T-helper 9 cell (primary cell): ENCODE measurements at regions not wholly inside any gene's neighbourhood (a gene's known extent, or its start where the extent isn't known, plus 50 kb on each side); places are given as distances from the start of the nearest gene placed in this dataset.

ENCODE experiments used
- DNase-seq: peaks from one replicate; pipeline ENCODE4 v3.0.0-alpha.2; 2020

DNA sequence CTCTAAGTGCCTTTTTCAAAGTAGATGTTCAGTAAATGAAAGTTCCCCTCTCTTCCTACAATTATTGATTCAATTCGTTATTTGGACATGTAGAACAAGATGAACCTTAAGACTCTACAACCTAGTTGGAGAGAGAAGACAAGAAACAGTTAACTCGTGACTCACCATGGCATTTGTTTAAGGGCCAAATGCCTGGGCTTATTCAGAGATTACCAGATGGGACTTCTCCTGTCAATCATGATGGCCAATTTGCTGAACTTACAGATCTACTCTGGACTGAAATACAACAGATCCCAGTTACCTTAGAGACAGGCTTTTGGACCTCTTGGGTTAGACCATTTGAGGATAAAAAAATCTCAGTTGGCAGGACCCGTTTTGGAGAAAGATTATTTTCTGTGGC, 93.5 kb downstream of the C1orf94 start:
- no peak for DNase-seq

DNA sequence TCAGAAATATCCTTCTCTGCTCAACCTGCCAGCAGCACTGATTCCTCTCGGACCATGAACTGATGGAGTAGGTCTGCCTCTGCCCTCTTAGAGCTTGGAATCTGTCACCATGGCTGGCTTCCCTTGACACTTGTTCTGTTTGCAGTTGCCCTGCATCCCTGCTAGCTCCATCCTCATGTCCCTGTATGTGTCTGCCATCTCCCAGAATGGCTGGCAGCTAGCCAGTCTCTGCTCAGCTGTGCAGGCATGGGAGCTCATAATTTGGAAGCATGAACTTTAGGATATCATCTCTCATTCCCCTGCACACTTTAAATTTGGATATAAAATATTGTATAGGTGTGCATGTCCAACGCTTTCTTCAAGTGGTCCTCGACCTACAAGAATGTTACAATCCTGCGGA, 95.4 kb downstream of the C1orf94 start:
- no peak for DNase-seq

DNA sequence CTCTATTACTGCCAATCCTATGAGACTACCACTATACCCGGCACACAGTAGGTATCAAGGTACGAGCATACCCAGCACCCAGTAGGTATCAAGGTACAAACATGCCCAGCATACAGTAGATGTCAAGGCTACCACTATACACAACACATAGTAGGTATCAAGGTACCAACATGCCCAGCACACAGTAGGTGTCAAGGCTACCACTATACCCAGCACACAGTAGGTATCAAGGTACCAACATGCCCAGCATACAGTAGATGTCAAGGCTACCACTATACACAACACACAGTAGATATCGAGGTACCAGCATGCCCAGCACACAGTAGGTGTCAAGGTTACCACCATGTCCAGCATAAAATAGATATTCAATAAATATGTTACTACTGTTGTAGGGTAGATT, 98.4 kb downstream of the C1orf94 start:
- no peak for DNase-seq

DNA sequence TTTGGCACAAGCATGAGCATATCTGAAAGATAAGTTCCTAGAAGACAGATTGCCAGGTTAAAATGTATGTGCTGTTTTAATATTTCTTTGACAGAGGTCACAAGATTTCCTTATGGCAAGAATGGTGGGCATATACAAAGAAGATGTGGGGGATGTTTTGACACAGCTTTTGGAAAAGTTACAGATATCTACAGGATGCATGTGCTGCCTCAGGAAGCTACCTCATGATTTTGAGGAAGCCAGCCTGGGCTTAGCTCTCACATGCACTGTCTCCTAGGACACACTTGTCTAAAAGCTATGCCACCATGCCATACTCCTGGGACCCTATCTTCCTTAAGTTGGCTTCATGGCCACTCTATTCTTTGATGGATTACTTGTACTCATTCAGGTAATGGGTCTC, 99.9 kb downstream of the C1orf94 start:
- no peak for DNase-seq

GRCh38 chr1:34277150-34277549, 100.4 kb downstream of the C1orf94 start:
- DNase-seq, result no peak

DNA sequence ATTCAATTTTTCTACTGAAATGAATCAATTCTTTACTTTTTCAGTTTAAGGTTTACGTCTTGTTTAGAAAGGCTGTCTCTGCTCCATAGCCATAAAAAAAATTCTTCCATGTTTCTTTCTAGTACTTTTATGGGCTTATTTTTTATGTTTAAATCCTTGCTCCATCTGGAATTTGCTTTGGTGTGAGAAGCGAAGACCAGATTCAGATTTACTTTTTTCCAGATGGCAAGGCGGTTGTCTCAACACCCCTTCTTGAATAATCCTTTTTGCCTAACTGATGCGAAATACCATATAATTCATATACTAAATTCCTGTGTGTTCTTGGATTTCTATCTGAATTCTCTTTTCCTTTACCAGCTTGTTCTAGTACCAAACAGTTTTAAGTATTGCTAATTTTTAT, 101.5 kb downstream of the C1orf94 start:
- no peak for DNase-seq

DNA sequence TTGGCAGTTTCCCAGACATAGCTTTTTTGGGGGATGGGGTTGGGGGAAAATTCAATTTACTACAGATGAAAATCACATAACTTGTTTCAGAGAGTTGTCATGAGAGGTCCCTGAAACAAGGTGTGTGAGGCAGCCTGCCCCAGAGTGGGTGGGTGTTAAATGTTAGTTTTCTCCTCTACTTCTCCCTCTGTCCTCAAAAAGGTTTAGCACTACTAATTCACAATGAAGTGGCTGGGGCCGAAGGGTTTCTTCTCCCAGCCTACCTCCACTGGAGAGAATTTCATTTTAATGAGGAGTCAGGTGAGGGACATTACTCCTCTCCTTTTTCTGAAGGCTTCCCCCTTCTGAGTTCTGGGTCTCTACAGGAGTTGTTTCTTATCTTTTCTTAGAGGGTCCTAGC, 103.3 kb downstream of the C1orf94 start:
- no peak for DNase-seq

DNA sequence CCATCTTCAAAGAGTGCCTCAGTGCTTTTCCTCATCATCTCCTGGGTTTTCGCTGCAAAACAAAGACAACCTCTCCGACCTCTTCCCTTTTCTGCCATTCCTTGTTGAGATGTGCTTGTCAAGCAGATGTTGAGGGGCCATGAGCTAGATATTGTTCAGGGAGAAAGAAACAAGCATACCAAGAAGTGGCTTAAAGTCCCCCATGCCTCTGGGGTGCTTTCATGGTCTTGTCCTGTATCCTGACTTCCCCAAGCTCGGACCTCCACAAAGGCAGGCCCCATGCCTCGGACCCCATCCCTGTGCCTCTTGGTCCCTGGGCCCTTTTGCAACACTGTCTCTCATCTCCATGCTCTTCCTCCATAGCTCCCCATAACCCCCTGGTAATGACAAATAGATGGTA, 103.8 kb downstream of the C1orf94 start:
- no peak for DNase-seq

DNA sequence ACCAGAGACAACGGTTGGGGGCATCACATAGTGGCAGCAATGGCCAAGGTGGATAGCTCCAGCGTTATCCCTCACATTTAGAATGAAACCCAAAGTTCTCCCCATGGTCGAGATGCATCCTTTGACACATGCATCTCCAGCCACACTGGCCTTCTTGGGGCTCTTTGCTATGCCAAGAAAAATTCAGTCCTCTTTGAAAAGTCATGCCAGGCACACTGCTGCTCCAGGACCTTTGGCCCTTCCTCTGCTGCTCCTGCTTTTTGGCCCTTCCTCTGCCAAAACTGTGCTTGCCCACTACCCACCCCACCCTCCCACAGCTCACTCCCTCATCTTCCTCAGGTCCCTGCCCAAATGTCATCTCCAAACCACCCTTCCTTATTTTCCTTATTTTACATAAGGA, 106.4 kb downstream of the C1orf94 start:
- DNase-seq, result no peak

GRCh38 chr1:34286511-34286910, 109.8 kb downstream of the C1orf94 start:
- DNase-seq, result no peak

DNA sequence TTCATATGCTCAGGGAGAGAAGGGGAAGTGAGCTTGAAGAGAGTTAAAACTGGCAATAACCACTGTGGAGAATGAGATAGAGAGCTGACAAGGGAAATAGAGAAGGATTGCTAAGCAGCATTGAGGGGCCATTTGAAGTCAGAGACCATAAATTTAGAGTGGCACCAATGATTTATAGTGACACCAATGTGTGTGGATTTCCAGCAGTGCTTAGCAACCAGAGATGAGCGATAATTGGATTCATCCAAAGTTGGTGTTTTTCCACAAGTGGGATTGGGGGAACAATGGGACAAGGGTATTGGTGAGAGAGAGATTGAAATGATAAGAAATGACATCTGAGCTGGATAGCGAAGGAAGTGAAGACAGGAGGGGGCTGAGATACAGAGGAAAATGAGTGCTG, 114.1 kb downstream of the C1orf94 start:
- no peak for DNase-seq

- no peak for DNase-seq
Measured at GRCh38 chr1:34292472-34292871, 115.8 kb downstream of the C1orf94 start.

- DNase-seq, result no peak
Measured at GRCh38 chr1:34296059-34296458, 119.4 kb downstream of the C1orf94 start.

GRCh38 chr1:34302798-34303197, 126.1 kb downstream of the C1orf94 start:
- no peak for DNase-seq

GRCh38 chr1:34303218-34303617, 126.5 kb downstream of the C1orf94 start:
- no peak for DNase-seq

GRCh38 chr1:34306568-34306967, 129.9 kb downstream of the C1orf94 start:
- no peak for DNase-seq

- no peak for DNase-seq
Measured at GRCh38 chr1:34312359-34312758, 135.7 kb downstream of the C1orf94 start.

- no peak for DNase-seq
Measured at GRCh38 chr1:34315974-34316373, 139.3 kb downstream of the C1orf94 start.

- DNase-seq, result no peak
Measured at GRCh38 chr1:34316773-34317172, 140.1 kb downstream of the C1orf94 start.

DNA sequence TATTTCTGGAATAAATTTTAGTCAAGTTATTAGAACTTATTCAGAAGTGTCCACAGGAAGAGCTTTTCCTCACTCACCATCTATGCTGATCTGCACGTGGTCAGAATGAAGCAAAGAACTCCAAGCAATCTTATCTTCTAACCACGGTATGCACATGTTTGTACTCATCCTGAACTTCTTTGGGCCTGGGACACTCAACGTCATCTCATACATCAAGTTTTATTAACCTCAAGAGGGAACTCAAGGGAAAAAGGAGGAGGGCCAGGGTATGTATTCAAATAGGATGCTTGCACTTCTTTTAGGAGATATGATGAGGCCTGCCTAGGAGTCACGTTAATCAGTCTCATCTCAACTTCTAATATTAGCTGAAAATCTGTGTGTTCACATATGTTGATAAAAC, 142.5 kb downstream of the C1orf94 start:
- no peak for DNase-seq

DNA sequence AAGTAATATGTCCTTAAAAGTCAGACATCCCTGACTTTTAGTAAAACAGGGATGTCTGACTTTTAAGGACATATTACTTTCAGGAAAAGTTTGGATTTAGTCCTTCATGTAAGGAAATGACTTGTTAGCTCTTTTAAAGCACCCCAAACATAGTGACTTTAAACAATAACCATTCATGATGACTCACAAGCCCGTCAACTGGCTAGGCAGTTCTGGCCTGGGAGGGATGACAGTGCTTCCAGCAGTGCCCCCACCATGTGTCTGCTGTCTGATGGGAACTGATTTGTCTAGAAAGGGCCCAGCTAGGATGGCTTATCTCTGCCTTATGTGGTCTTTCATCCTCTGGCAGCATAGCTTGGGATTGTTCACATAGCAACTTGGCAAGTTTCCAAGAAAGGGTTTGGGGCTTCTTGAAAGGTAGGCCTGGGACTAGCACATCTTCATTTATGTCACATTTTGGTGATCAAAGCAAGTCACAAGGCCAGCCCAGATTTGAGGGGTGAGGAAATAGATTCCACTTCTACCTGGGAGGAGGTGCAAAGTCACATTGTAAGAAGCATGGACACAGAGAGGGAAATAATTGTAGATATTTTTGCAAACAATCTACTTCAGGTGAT, 143.5 kb downstream of the C1orf94 start:
- no peak for DNase-seq

DNA sequence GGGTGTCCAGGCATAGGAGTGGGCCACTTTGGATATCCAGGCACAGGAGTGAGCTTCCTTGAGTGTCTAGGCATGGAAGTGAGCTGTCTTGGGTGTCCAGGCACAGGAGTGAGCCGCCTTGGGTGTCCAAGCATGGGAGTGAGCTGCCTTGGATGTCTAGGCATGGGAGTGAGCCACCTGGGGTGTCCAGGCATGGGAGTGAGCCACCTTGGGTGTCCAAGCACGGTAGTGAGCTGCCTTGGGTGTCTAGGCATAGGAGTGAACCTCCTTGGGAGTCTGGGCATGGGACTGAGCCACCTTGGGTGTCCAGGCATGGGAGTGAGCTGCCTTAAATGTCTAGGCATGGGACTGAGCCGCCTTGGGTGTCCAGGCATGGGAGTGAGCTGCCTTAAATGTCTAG, 146.3 kb downstream of the C1orf94 start:
- no peak for DNase-seq

GRCh38 chr1:34324879-34325440, 148.3 kb downstream of the C1orf94 start:
- DNase-seq, result no peak

DNA sequence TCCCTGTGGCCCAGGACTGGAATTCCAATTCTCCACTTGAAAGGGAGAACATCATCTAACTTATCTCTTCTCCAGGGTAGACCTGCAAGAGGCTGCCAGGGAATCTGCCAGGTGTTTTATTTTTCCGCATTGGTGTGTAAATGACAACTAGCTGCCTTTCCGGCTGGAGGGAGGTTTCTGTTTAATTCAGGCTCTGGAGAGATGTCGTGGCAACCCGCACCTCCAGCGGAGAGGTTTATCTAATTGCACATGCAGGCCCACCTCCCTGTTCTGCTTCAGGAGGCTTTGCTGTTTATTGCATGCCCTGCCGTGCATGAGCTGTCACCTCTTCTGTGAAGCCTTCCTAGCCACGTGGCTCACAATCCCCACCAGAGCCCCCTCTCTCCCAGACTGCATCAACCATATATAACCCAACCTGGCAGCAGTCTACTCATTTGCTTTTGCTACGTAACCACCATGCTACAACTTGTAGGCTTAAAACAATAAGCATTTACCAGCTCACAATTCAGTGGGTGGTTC, 151.6 kb downstream of the C1orf94 start:
- DNase-seq, result no peak

GRCh38 chr1:34330061-34330460, 153.4 kb downstream of the C1orf94 start:
- no peak for DNase-seq
